HCT116 (cell line): ENCODE measurements at regions not wholly inside any gene's neighbourhood (a gene's known extent, or its start where the extent isn't known, plus 50 kb on each side); places are given as distances from the start of the nearest gene placed in this dataset.

Experiments
- ATAC-seq: fragments of 200-7000 bp; cut with Tn5 transposase; 2 replicates; pipeline ENCODE4 v1.9.1; 2020; ENCODE audit warnings: mild to moderate bottlenecking, moderate library complexity
- BruUV-seq: library from RNA; stranded (reverse); fragments of 400-500 nt; replicated peaks from 2 replicates; lab custom pipeline; 2021; lab: Mats Ljungman, UMichigan
- CTCF ChIA-PET: fragments of 300-600 bp; sonication (Branson Sonifier 250); formaldehyde crosslinking; loops from one replicate; lab custom pipeline; 2021; ENCODE audit warnings: antibody characterized with exemption; lab: Charles Lee
- POLR2A ChIA-PET: fragments of 300-600, 350-600 bp; sonication (Branson Sonifier 250); formaldehyde crosslinking; loops from one replicate; lab custom pipeline; 2021; ENCODE audit warnings: antibody characterized with exemption; lab: Charles Lee
- RAD21 ChIA-PET, 2 experiments: fragments of 300-600 bp; sonication (Branson Sonifier 250); formaldehyde crosslinking; loops; one replicate each; lab custom pipeline; 2023; ENCODE audit warnings: low total read pairs in 2 of 2; ENCODE audit not compliant: uncharacterized antibody in 2 of 2, unreplicated experiment in 2 of 2, low non-redundant PET in 1 of 2; lab: Charles Lee
- DNase-seq: peaks from one replicate; pipeline ENCODE4 v3.0.0-alpha.2; 2010; ENCODE audit warnings: low read depth, low spot score
- H2AFZ ChIP-seq: fragments of 200-600 bp; shearing (Covaris generic), sonication (generic); 2 replicates; pipeline ENCODE4 v1.6.1; 2017; ENCODE audit warnings: low read depth, mixed run types, mixed read lengths, antibody characterized with exemption, low read length; ENCODE audit not compliant: poor library complexity, severe bottlenecking
- H3K27ac ChIP-seq: 2 replicates; pipeline ENCODE4 v1.5.1; 2012; ENCODE audit warnings: low read depth, low read length
- H3K27me3 ChIP-seq: fragments of 200-600 bp; sonication (generic); 2 replicates; pipeline ENCODE4 v1.6.1; 2016; ENCODE audit warnings: mixed run types, low read length, mixed read lengths; ENCODE audit not compliant: insufficient read depth
- H3K36me3 ChIP-seq, 2 experiments: fragments of 200-500 bp in 1 of 2; fragments of 200-600 bp in 1 of 2; sonication (Bioruptor generic) in 1 of 2; sonication (generic) in 1 of 2; 2 replicates each; pipeline versions ENCODE4 v1.5.1 to v1.6.1; 2014 to 2016; ENCODE audit warnings: low read length in 2 of 2, inconsistent platforms in 1 of 2, mixed read lengths in 1 of 2, mixed run types in 1 of 2; ENCODE audit not compliant: insufficient read depth in 2 of 2, control insufficient read depth in 1 of 2
- H3K4me1 ChIP-seq, 2 experiments: fragments of 200-600 bp in 1 of 2; sonication (generic) in 1 of 2; 2 replicates each; pipeline versions ENCODE4 v1.5.1 to v1.6.1; 2012 to 2017; ENCODE audit warnings: low read length in 2 of 2, inconsistent platforms in 1 of 2, mild to moderate bottlenecking in 1 of 2, mixed read lengths in 1 of 2, mixed run types in 1 of 2, moderate library complexity in 1 of 2; ENCODE audit not compliant: insufficient read depth in 2 of 2, control insufficient read depth in 1 of 2
- H3K4me2 ChIP-seq: fragments of 200-600 bp; sonication (generic); 2 replicates; pipeline ENCODE4 v1.6.1; 2017; ENCODE audit warnings: mixed run types, low read length, mixed read lengths
- H3K4me3 ChIP-seq, 2 experiments: fragments of 200-600 bp in 1 of 2; sonication (generic) in 1 of 2; replicated peaks in 1 of 2; 2 replicates each; pipeline ENCODE4 v1.5.1; 2011 to 2016; ENCODE audit warnings: low read length in 2 of 2, control low read depth in 1 of 2, low read depth in 1 of 2, mild to moderate bottlenecking in 1 of 2, mixed read lengths in 1 of 2, mixed run types in 1 of 2
- H3K79me2 ChIP-seq: fragments of 200-600 bp; sonication (generic); 2 replicates; pipeline ENCODE4 v1.6.1; 2017; ENCODE audit warnings: mild to moderate bottlenecking, mixed run types, low read length, moderate library complexity, mixed read lengths; ENCODE audit not compliant: insufficient read depth
- H3K9ac ChIP-seq: fragments of 200-600 bp; sonication (generic); 2 replicates; pipeline ENCODE4 v1.6.1; 2016; ENCODE audit warnings: low read length, mixed read lengths
- H3K9me2 ChIP-seq: fragments of 200-600 bp; sonication (generic), shearing (Covaris generic); 2 replicates; pipeline ENCODE4 v1.6.1; 2017; ENCODE audit warnings: mixed run types, mild to moderate bottlenecking, moderate library complexity; ENCODE audit not compliant: insufficient read depth
- H3K9me3 ChIP-seq, 2 experiments: fragments of 200-500 bp in 1 of 2; fragments of 200-600 bp in 1 of 2; sonication (Bioruptor generic) in 1 of 2; sonication (generic) in 1 of 2; 2 replicates each; pipeline ENCODE4 v1.6.1; 2014 to 2017; ENCODE audit warnings: low read length in 2 of 2, mixed read lengths in 2 of 2, inconsistent platforms in 1 of 2, low read depth in 1 of 2, mild to moderate bottlenecking in 1 of 2, mixed run types in 1 of 2, moderate library complexity in 1 of 2; ENCODE audit not compliant: control insufficient read depth in 1 of 2, insufficient read depth in 1 of 2
- H4K20me1 ChIP-seq: fragments of 200-600 bp; sonication (generic), shearing (Covaris generic); 2 replicates; pipeline ENCODE4 v1.6.1; 2017; ENCODE audit warnings: mixed run types, mild to moderate bottlenecking, moderate library complexity; ENCODE audit not compliant: insufficient read depth
- CBX3 ChIP-seq: IDR thresholded peaks from 2 replicates; pipeline ENCODE4 v1.6.1; 2012; ENCODE audit warnings: low read depth
- CEBPB ChIP-seq: IDR thresholded peaks from 2 replicates; pipeline ENCODE4 v1.6.1; 2012; ENCODE audit warnings: low read depth
- EGR1 ChIP-seq: IDR thresholded peaks from 2 replicates; pipeline ENCODE4 v1.6.1; 2012; ENCODE audit warnings: low read depth
- ELF1 ChIP-seq: IDR thresholded peaks from 2 replicates; pipeline ENCODE4 v1.6.1; 2012; ENCODE audit warnings: low read depth, borderline replicate concordance
- EZH2 ChIP-seq: fragments of 200-600 bp; sonication (generic); IDR thresholded peaks from 2 replicates; pipeline ENCODE4 v1.6.1; 2017; ENCODE audit warnings: antibody characterized with exemption, mixed run types
- EZH2phosphoT487 ChIP-seq: fragments of 200-600 bp; IDR thresholded peaks from 2 replicates; pipeline ENCODE4 v1.6.1; 2018; ENCODE audit warnings: antibody characterized with exemption, borderline replicate concordance
- FOSL1 ChIP-seq: IDR thresholded peaks from 2 replicates; pipeline ENCODE4 v1.6.1; 2012; ENCODE audit warnings: low read depth
- POLR2A ChIP-seq: IDR thresholded peaks from 2 replicates; pipeline ENCODE4 v1.7.0; 2011; ENCODE audit warnings: borderline replicate concordance; ENCODE audit not compliant: insufficient read depth, insufficient read length; ENCODE audit errors: extremely low read depth
- RAD21 ChIP-seq: IDR thresholded peaks from 2 replicates; pipeline ENCODE4 v1.6.1; 2012; ENCODE audit warnings: low read depth, mild to moderate bottlenecking
- SIN3A ChIP-seq: IDR thresholded peaks from 2 replicates; pipeline ENCODE4 v1.6.1; 2012; ENCODE audit warnings: low read depth
- SRF ChIP-seq: IDR thresholded peaks from 2 replicates; pipeline ENCODE4 v1.6.1; 2012; ENCODE audit warnings: low read depth
- TCF7L2 ChIP-seq: IDR thresholded peaks from 2 replicates; pipeline ENCODE4 v1.7.0; 2011; ENCODE audit warnings: borderline replicate concordance, inconsistent platforms; ENCODE audit not compliant: insufficient read depth, insufficient read length; ENCODE audit errors: extremely low read depth
- YY1 ChIP-seq: IDR thresholded peaks from 2 replicates; pipeline ENCODE4 v1.6.1; 2011; ENCODE audit warnings: low read length, low read depth, moderate library complexity, mild to moderate bottlenecking; ENCODE audit not compliant: insufficient replicate concordance; ENCODE audit errors: extremely low read depth
- ZFX ChIP-seq: fragments of 450-650 bp; IDR thresholded peaks from 2 replicates; pipeline ENCODE4 v1.6.1; 2017
- ZNF274 ChIP-seq: fragments of 200-500 bp; sonication (Bioruptor generic); IDR thresholded peaks from 2 replicates; pipeline ENCODE4 v1.6.1; 2014; ENCODE audit warnings: mild to moderate bottlenecking, low read depth, low read length, inconsistent platforms
- intact Hi-C: fragments of 100-400 bp; cut with micrococcal nuclease; formaldehyde crosslinking; loops from 2 replicates; pipeline ENCODE4 v1.10.0; 2022
- TF ChIP-seq, protein P1 (sequence below), 3 experiments: fragments of 200-600 bp in 1 of 3; sonication (generic) in 1 of 3; IDR thresholded peaks in 2 of 3; conservative IDR thresholded peaks in 1 of 3; 2 replicates each; pipeline ENCODE4 v1.5.1; 2012 to 2017; ENCODE audit warnings: low read depth in 2 of 3, low read length in 2 of 3, antibody characterized with exemption in 1 of 3, borderline replicate concordance in 1 of 3, control low read depth in 1 of 3, mild to moderate bottlenecking in 1 of 3, mixed read lengths in 1 of 3, mixed run types in 1 of 3, moderate library complexity in 1 of 3; ENCODE audit not compliant: insufficient read depth in 1 of 3
- TF ChIP-seq, protein P2 (sequence below): IDR thresholded peaks from 2 replicates; pipeline ENCODE4 v1.6.1; 2011; ENCODE audit warnings: mild to moderate bottlenecking, low read length, moderate library complexity; ENCODE audit not compliant: insufficient replicate concordance; ENCODE audit errors: extremely low read depth
- TF ChIP-seq, protein P3 (sequence below): IDR thresholded peaks from 2 replicates; pipeline ENCODE4 v1.6.1; 2012; ENCODE audit warnings: low read depth

DNA sequence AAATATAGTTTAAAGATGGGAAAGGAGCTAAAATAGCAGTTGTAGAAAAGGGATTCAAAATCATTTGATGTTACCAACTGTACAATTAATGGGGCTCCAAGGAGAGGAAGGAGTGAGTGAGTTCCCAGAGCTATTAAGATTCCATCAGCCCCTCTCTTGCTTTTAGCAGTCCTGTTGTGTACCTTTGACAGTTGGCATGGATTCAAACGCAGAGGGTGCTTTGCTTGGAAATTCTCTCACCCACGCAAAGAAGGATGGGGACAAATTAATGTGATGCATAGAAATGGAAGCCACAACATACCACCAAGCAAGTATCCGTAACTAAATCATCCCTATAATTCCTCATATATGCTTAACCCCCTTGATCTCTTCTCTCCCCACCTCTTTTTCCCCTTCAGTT, 461.3 kb downstream of the EBF1 start:
- ATAC-seq: no peak
- TF ChIP-seq YY1 (no peak), FOSL1 (no peak), SIN3A (no peak), EZH2 (no peak), RAD21 (no peak), CEBPB (no peak), TCF7L2 (no peak), POLR2A (no peak), EZH2phosphoT487 (no peak), SRF (no peak), ELF1 (no peak), CBX3 (no peak), ZFX (no peak), EGR1 (no peak), ZNF274 (no peak)
- TF ChIP-seq, protein P1, sequence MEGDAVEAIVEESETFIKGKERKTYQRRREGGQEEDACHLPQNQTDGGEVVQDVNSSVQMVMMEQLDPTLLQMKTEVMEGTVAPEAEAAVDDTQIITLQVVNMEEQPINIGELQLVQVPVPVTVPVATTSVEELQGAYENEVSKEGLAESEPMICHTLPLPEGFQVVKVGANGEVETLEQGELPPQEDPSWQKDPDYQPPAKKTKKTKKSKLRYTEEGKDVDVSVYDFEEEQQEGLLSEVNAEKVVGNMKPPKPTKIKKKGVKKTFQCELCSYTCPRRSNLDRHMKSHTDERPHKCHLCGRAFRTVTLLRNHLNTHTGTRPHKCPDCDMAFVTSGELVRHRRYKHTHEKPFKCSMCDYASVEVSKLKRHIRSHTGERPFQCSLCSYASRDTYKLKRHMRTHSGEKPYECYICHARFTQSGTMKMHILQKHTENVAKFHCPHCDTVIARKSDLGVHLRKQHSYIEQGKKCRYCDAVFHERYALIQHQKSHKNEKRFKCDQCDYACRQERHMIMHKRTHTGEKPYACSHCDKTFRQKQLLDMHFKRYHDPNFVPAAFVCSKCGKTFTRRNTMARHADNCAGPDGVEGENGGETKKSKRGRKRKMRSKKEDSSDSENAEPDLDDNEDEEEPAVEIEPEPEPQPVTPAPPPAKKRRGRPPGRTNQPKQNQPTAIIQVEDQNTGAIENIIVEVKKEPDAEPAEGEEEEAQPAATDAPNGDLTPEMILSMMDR (IDR thresholded peaks at IDR 0.05 in 2 of 3, conservative IDR thresholded peaks at IDR 0.05 in 1 of 3; ENCODE audit: borderline replicate concordance in 1 of 3, insufficient read depth in 1 of 3, low read depth in 2 of 3, low read length in 2 of 3): no peak
- TF ChIP-seq, protein P2, sequence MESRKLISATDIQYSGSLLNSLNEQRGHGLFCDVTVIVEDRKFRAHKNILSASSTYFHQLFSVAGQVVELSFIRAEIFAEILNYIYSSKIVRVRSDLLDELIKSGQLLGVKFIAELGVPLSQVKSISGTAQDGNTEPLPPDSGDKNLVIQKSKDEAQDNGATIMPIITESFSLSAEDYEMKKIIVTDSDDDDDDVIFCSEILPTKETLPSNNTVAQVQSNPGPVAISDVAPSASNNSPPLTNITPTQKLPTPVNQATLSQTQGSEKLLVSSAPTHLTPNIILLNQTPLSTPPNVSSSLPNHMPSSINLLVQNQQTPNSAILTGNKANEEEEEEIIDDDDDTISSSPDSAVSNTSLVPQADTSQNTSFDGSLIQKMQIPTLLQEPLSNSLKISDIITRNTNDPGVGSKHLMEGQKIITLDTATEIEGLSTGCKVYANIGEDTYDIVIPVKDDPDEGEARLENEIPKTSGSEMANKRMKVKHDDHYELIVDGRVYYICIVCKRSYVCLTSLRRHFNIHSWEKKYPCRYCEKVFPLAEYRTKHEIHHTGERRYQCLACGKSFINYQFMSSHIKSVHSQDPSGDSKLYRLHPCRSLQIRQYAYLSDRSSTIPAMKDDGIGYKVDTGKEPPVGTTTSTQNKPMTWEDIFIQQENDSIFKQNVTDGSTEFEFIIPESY: no peak
- TF ChIP-seq, protein P3, sequence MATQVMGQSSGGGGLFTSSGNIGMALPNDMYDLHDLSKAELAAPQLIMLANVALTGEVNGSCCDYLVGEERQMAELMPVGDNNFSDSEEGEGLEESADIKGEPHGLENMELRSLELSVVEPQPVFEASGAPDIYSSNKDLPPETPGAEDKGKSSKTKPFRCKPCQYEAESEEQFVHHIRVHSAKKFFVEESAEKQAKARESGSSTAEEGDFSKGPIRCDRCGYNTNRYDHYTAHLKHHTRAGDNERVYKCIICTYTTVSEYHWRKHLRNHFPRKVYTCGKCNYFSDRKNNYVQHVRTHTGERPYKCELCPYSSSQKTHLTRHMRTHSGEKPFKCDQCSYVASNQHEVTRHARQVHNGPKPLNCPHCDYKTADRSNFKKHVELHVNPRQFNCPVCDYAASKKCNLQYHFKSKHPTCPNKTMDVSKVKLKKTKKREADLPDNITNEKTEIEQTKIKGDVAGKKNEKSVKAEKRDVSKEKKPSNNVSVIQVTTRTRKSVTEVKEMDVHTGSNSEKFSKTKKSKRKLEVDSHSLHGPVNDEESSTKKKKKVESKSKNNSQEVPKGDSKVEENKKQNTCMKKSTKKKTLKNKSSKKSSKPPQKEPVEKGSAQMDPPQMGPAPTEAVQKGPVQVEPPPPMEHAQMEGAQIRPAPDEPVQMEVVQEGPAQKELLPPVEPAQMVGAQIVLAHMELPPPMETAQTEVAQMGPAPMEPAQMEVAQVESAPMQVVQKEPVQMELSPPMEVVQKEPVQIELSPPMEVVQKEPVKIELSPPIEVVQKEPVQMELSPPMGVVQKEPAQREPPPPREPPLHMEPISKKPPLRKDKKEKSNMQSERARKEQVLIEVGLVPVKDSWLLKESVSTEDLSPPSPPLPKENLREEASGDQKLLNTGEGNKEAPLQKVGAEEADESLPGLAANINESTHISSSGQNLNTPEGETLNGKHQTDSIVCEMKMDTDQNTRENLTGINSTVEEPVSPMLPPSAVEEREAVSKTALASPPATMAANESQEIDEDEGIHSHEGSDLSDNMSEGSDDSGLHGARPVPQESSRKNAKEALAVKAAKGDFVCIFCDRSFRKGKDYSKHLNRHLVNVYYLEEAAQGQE: no peak
- Histone ChIP-seq H3K9me2 (no peaks in the 10 kb centered on the region), H3K9me3 (no peaks in the 10 kb centered on the region), H3K27ac (no peak overlapping the region), H3K4me1 (no peaks in the 10 kb centered on the region), H3K9ac (no peak overlapping the region), H3K4me3 (no peak overlapping the region), H4K20me1 (no peaks in the 10 kb centered on the region), H3K79me2 (no peaks in the 10 kb centered on the region), H3K4me2 (no peak overlapping the region), H3K36me3 (no peaks in the 10 kb centered on the region), H3K27me3 (no peaks in the 10 kb centered on the region; the same call in 1 of the 2 replicates), H2AFZ (no peak overlapping the region)
- DNase-seq: no peak
- intact Hi-C loops: no loop called here
- no TSS peak for BruUV-seq
- ChIA-PET POLR2A (no interaction called here), RAD21 (no interaction called here), CTCF (no interaction called here)
